ENCODE measurements at regions not wholly inside any gene's neighbourhood (a gene's known extent, or its start where the extent isn't known, plus 50 kb on each side); places are given as distances from the start of the nearest gene placed in this dataset.

GRCh38 chr3:6439824-6440223 lies 421.1 kb upstream of the GRM7 start:
- TF ChIP-seq CTCF (IDR thresholded peaks at IDR 0.05; ENCODE audit: extremely low read depth in 1 of 2, insufficient read depth in 1 of 2, low read depth in 1 of 2, low read length in 2 of 2): no peak
- no peak for TF ChIP-seq POLR2AphosphoS5 (IDR thresholded peaks at IDR 0.05; ENCODE audit: insufficient read depth, low read depth, low read length)
- no peak for TF ChIP-seq MYC (IDR thresholded peaks at IDR 0.05; ENCODE audit: low read depth, low read length)
- no peak for TF ChIP-seq POLR2A (IDR thresholded peaks at IDR 0.05; ENCODE audit: low read depth, low read length)

Data from endothelial cell of umbilical vein (primary cell).